ENCODE measurements at regions not wholly inside any gene's neighbourhood (a gene's known extent, or its start where the extent isn't known, plus 50 kb on each side); places are given as distances from the start of the nearest gene placed in this dataset.

GRCh38 chr20:48357714-48358113 lies 470.1 kb downstream of the PREX1 start:
- intact Hi-C loops (cut with micrococcal nuclease; ENCODE audit: unreplicated experiment), result loop anchor here (1.0 to 5.0 kb wide), 2 partner anchors 13 to 50 kb away; no protein-coding TSS in a partner anchor
- Histone ChIP-seq H3K4me3 (replicated peaks in 1 of 3; ENCODE audit: insufficient read depth in 1 of 3, low read depth in 2 of 3, low read length in 3 of 3) (no peak overlapping the region), H3K9me3 (ENCODE audit: low read length) (peaks cover 8% of the 10 kb centered on the region), H3K9ac (ENCODE audit: insufficient read depth, low read depth, low read length) (no peak overlapping the region), H3K27ac (ENCODE audit: extremely low read length, insufficient read depth, low read length) (no peak overlapping the region), H2AFZ (ENCODE audit: low read length) (no peak overlapping the region), H3K36me3 (replicated peaks in 1 of 2; ENCODE audit: control insufficient read depth in 1 of 2, insufficient read depth in 2 of 2, low read length in 2 of 2) (no peaks in the 10 kb centered on the region), H3K27me3 (ENCODE audit: control insufficient read depth in 1 of 2, insufficient read depth in 2 of 2, low read length in 2 of 2) (no peaks in the 10 kb centered on the region), H3K4me2 (ENCODE audit: low read depth, low read length) (no peak overlapping the region), H3K4me1 (ENCODE audit: insufficient read depth, low read length) (peaks cover 55% of the 10 kb centered on the region), H4K20me1 (ENCODE audit: insufficient read depth, low read length) (no peaks in the 10 kb centered on the region), H3K79me2 (ENCODE audit: insufficient read depth, low read length) (no peaks in the 10 kb centered on the region)
- in situ Hi-C loops (cut with HindIII; ENCODE audit: extremely low pct_ligation_motif_present, low pct_unique_long_range_greater_than_20kb), result no loop called here
- CTCF ChIA-PET (ENCODE audit: low intra/inter-chr PET ratio, low total read pairs), result no interaction called here
- ATAC-seq (no peak), DNase-seq (ENCODE audit: low spot score) (no peak), FAIRE-seq (no peak)
- TF ChIP-seq ZNF768 (CRISPR knock-in tag; IDR thresholded peaks at IDR 0.05) (peak; percentile 95), TRAFD1 (CRISPR knock-in tag; IDR thresholded peaks at IDR 0.05; ENCODE audit: borderline replicate concordance) (no peak), SP5 (CRISPR knock-in tag; IDR thresholded peaks at IDR 0.05; ENCODE audit: borderline replicate concordance, low read depth) (no peak), ZNF740 (CRISPR knock-in tag; IDR thresholded peaks at IDR 0.05) (no peak)
- 17% methylated on average over 4 of the region's 4 CpGs for WGBS (ENCODE audit: low lambda C conversion rate)
- POLR2A ChIA-PET, result interaction anchor here (1.9 to 2.5 kb wide), 2 partner anchors 15 to 20 kb away, joined by 5 to 7 read pairs; no protein-coding TSS in a partner anchor
- no TSS peak for BruUV-seq (replicated peaks)

- H3K79me2 ChIP-seq (ENCODE audit: insufficient read depth, low read length), result no peaks in the 10 kb centered on the region
- no peak overlapping the region for H3K4me2 ChIP-seq (ENCODE audit: low read depth, low read length)
- H4K20me1 ChIP-seq (ENCODE audit: insufficient read depth, low read length), result no peaks in the 10 kb centered on the region
- peaks cover 47% of the 10 kb centered on the region for H3K4me1 ChIP-seq (ENCODE audit: insufficient read depth, low read length)
- H3K9ac ChIP-seq (ENCODE audit: insufficient read depth, low read depth, low read length), result no peak overlapping the region
- POLR2A ChIA-PET, result interaction anchor here (1.1 kb wide), 1 partner anchor 18 kb away, joined by 3 read pairs; no protein-coding TSS in a partner anchor
- no peak for ATAC-seq
- no peaks in the 10 kb centered on the region for H3K27me3 ChIP-seq (ENCODE audit: control insufficient read depth in 1 of 2, insufficient read depth in 2 of 2, low read length in 2 of 2)
- H3K27ac ChIP-seq (ENCODE audit: extremely low read length, insufficient read depth, low read length), result no peak overlapping the region
- intact Hi-C loops (cut with micrococcal nuclease; ENCODE audit: unreplicated experiment), result loop anchor here (5.0 kb wide), 1 partner anchor 52 kb away; no protein-coding TSS in a partner anchor
- no TSS peak for BruUV-seq (replicated peaks)
- peaks cover 8% of the 10 kb centered on the region for H3K9me3 ChIP-seq (ENCODE audit: low read length)
- CTCF ChIA-PET (ENCODE audit: low intra/inter-chr PET ratio, low total read pairs), result no interaction called here
- H3K4me3 ChIP-seq (replicated peaks in 1 of 3; ENCODE audit: insufficient read depth in 1 of 3, low read depth in 2 of 3, low read length in 3 of 3), result no peak overlapping the region
- in situ Hi-C loops (cut with HindIII; ENCODE audit: extremely low pct_ligation_motif_present, low pct_unique_long_range_greater_than_20kb), result no loop called here
- TF ChIP-seq GLMP (CRISPR knock-in tag; IDR thresholded peaks at IDR 0.05; ENCODE audit: borderline replicate concordance) (0 out of 2 replicates have a peak, but pooled peaks have one; percentile 63), ZNF263 (CRISPR knock-in tag; IDR thresholded peaks at IDR 0.05) (no peak), ZNF737 (CRISPR knock-in tag; IDR thresholded peaks at IDR 0.05; ENCODE audit: borderline replicate concordance) (0 out of 2 replicates have a peak, but pooled peaks have one; percentile 19)
- 38% methylated on average over 1 of the region's 1 CpG for WGBS (ENCODE audit: low lambda C conversion rate)
- H3K36me3 ChIP-seq (replicated peaks in 1 of 2; ENCODE audit: control insufficient read depth in 1 of 2, insufficient read depth in 2 of 2, low read length in 2 of 2), result no peaks in the 10 kb centered on the region
- DNase-seq (ENCODE audit: low spot score), result no peak
- H2AFZ ChIP-seq (ENCODE audit: low read length), result no peak overlapping the region
- FAIRE-seq, result no peak
These were observed 472.9 kb downstream of the PREX1 start for GRCh38 chr20:48354903-48355302.
